ENCODE measurements at regions not wholly inside any gene's neighbourhood (a gene's known extent, or its start where the extent isn't known, plus 50 kb on each side); places are given as distances from the start of the nearest gene placed in this dataset.
"Not testable (repeated sequence)": the region's sequence is repeated elsewhere in the genome, so short reads cannot be mapped to it uniquely, and the experiment has no call there.

- 78 to 81% methylated on average over 17 of the region's 17 CpGs for WGBS, 2 donors
- TF ChIP-seq CTCF (IDR thresholded peaks at IDR 0.05): no peak
- intact Hi-C loops (cut with DNase I; ENCODE audit: low total_unique reads): no loop called here
- DNase-seq (ENCODE audit: low spot score in 2 of 2): peak in 1 of 2 donors; percentile 79
- no peak overlapping the region for H3K4me3 ChIP-seq (ENCODE audit: low read depth, poor library complexity, severe bottlenecking)
Measured at GRCh38 chr11:134957540-134958335, 545.7 kb upstream of the B3GAT1 start.

GRCh38 chr11:134956450-134957210, 544.6 kb upstream of the B3GAT1 start:
- intact Hi-C loops (cut with DNase I; ENCODE audit: low total_unique reads): no loop called here
- DNase-seq (ENCODE audit: low spot score in 2 of 2): peak in 1 of 2 donors; percentile 69
- H3K4me3 ChIP-seq (ENCODE audit: low read depth, poor library complexity, severe bottlenecking): no peak overlapping the region
- 91 to 93% methylated on average over 13 of the region's 13 CpGs for WGBS, 2 donors
- no peak for TF ChIP-seq CTCF (IDR thresholded peaks at IDR 0.05)
- TF ChIP-seq POLR2A (IDR thresholded peaks at IDR 0.05): no peak

GRCh38 chr11:134955970-134956369, 543.9 kb upstream of the B3GAT1 start:
- intact Hi-C loops (cut with DNase I; ENCODE audit: low total_unique reads); H3K4me3 ChIP-seq (ENCODE audit: low read depth, poor library complexity, severe bottlenecking); DNase-seq (ENCODE audit: low spot score in 2 of 2): not testable (repeated sequence)
- 89 to 90% methylated on average over 4 of the region's 4 CpGs for WGBS, 2 donors

GRCh38 chr11:134955281-134955680, 543.2 kb upstream of the B3GAT1 start:
- no peak overlapping the region for H3K4me3 ChIP-seq (ENCODE audit: low read depth, poor library complexity, severe bottlenecking)
- 93 to 94% methylated on average over 9 of the region's 9 CpGs for WGBS, 2 donors
- peak in 1 of 2 donors; percentile 77 for DNase-seq (ENCODE audit: low spot score in 2 of 2)
- intact Hi-C loops (cut with DNase I; ENCODE audit: low total_unique reads): no loop called here
- no peak for TF ChIP-seq CTCF (IDR thresholded peaks at IDR 0.05)
- no peak for TF ChIP-seq POLR2A (IDR thresholded peaks at IDR 0.05)

- 79 to 97% methylated on average over 4 of the region's 4 CpGs for WGBS, 2 donors
- peak in 1 of 2 donors; percentile 59 for DNase-seq (ENCODE audit: low spot score in 2 of 2)
- H3K4me3 ChIP-seq (ENCODE audit: low read depth, poor library complexity, severe bottlenecking); intact Hi-C loops (cut with DNase I; ENCODE audit: low total_unique reads): not testable (repeated sequence)
Measured at GRCh38 chr11:134954456-134954855, 542.4 kb upstream of the B3GAT1 start.

GRCh38 chr11:134953417-134953970, 541.5 kb upstream of the B3GAT1 start:
- H3K4me3 ChIP-seq (ENCODE audit: low read depth, poor library complexity, severe bottlenecking); intact Hi-C loops (cut with DNase I; ENCODE audit: low total_unique reads): not testable (repeated sequence)
- DNase-seq (ENCODE audit: low spot score in 2 of 2): peak in 1 of 2 donors; percentile 36
- WGBS, 2 donors: 76 to 78% methylated on average over 2 of the region's 2 CpGs

- TF ChIP-seq CTCF (IDR thresholded peaks at IDR 0.05) (no peak), POLR2A (IDR thresholded peaks at IDR 0.05) (no peak)
- peak in 1 of 2 donors; percentile 63 for DNase-seq (ENCODE audit: low spot score in 2 of 2)
- WGBS, 2 donors: 55 to 61% methylated on average over 6 of the region's 6 CpGs
- H3K4me3 ChIP-seq (ENCODE audit: low read depth, poor library complexity, severe bottlenecking): no peak overlapping the region
- intact Hi-C loops (cut with DNase I; ENCODE audit: low total_unique reads): no loop called here
Measured at GRCh38 chr11:134951305-134951700, 539.3 kb upstream of the B3GAT1 start.

Measured in lower leg skin (tissue), 4 donors.